ENCODE measurements at regions not wholly inside any gene's neighbourhood (a gene's known extent, or its start where the extent isn't known, plus 50 kb on each side); places are given as distances from the start of the nearest gene placed in this dataset.

GRCh38 chr5:116930616-116931015, 356.0 kb upstream of the SEMA6A start:
- no peak overlapping the region for H3K4me3 Mint-ChIP-seq (ENCODE audit: low read depth, unreplicated experiment)
- no peak for DNase-seq
- intact Hi-C loops (cut with micrococcal nuclease; ENCODE audit: unreplicated experiment): no loop called here
- no peaks in the 10 kb centered on the region for H3K9me3 Mint-ChIP-seq (ENCODE audit: low read depth, unreplicated experiment)
- no peak overlapping the region for H3K27ac Mint-ChIP-seq (ENCODE audit: unreplicated experiment)
- no TSS peak for BruUV-seq (replicated peaks)
- CTCF ChIA-PET: no interaction called here
- no peaks in the 10 kb centered on the region for H3K36me3 Mint-ChIP-seq (ENCODE audit: insufficient read depth, unreplicated experiment)
- no peaks in the 10 kb centered on the region for H3K4me1 Mint-ChIP-seq (ENCODE audit: low read depth, unreplicated experiment)
- no peaks in the 10 kb centered on the region for H3K27me3 Mint-ChIP-seq (ENCODE audit: unreplicated experiment)
- TF ChIP-seq, protein P1, sequence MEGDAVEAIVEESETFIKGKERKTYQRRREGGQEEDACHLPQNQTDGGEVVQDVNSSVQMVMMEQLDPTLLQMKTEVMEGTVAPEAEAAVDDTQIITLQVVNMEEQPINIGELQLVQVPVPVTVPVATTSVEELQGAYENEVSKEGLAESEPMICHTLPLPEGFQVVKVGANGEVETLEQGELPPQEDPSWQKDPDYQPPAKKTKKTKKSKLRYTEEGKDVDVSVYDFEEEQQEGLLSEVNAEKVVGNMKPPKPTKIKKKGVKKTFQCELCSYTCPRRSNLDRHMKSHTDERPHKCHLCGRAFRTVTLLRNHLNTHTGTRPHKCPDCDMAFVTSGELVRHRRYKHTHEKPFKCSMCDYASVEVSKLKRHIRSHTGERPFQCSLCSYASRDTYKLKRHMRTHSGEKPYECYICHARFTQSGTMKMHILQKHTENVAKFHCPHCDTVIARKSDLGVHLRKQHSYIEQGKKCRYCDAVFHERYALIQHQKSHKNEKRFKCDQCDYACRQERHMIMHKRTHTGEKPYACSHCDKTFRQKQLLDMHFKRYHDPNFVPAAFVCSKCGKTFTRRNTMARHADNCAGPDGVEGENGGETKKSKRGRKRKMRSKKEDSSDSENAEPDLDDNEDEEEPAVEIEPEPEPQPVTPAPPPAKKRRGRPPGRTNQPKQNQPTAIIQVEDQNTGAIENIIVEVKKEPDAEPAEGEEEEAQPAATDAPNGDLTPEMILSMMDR (IDR thresholded peaks at IDR 0.05; ENCODE audit: unreplicated experiment): no peak

DNA sequence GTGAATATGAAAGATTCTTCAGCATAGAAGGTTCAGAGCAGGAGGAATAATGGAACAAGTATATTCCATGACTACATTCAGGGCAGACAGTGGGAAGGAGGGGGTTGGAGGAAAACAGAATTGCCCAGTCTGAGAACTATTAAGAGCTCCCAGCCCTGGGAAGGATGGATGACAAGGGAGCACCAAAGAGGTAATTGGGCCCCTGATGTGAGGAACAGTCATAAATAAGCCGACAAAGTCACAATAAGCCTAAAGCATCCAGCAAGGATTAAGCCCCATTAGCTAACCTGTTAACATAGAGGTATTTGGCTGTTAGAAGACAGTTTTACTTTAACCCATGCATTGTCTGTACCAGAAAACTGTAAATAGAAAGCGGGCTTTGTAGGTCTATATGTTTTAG, 348.7 kb upstream of the SEMA6A start:
- intact Hi-C loops (cut with micrococcal nuclease; ENCODE audit: unreplicated experiment): no loop called here
- CTCF ChIA-PET: interaction anchor here (0.7 kb wide), 1 partner anchor 492 kb away, joined by 3 read pairs; no protein-coding TSS in a partner anchor

GRCh38 chr5:116922532-116922931, 347.9 kb upstream of the SEMA6A start:
- intact Hi-C loops (cut with micrococcal nuclease; ENCODE audit: unreplicated experiment): no loop called here
- CTCF ChIA-PET: interaction anchor here (0.7 kb wide), 1 partner anchor 1383 kb away, joined by 3 read pairs; no protein-coding TSS in a partner anchor
- Mint-ChIP-seq H3K27me3 (ENCODE audit: unreplicated experiment) (no peaks in the 10 kb centered on the region), H3K9me3 (ENCODE audit: low read depth, unreplicated experiment) (no peaks in the 10 kb centered on the region), H3K27ac (ENCODE audit: unreplicated experiment) (no peak overlapping the region), H3K4me1 (ENCODE audit: low read depth, unreplicated experiment) (no peaks in the 10 kb centered on the region), H3K4me3 (ENCODE audit: low read depth, unreplicated experiment) (no peak overlapping the region), H3K36me3 (ENCODE audit: insufficient read depth, unreplicated experiment) (no peaks in the 10 kb centered on the region)
- no peak for DNase-seq
- no TSS peak for BruUV-seq (replicated peaks)
- TF ChIP-seq, protein P1 (IDR thresholded peaks at IDR 0.05; ENCODE audit: unreplicated experiment): no peak

More for the DNA sequence above, 348.7 kb upstream of the SEMA6A start:
- Mint-ChIP-seq H3K27me3 (ENCODE audit: unreplicated experiment) (no peaks in the 10 kb centered on the region), H3K4me1 (ENCODE audit: low read depth, unreplicated experiment) (no peaks in the 10 kb centered on the region), H3K27ac (ENCODE audit: unreplicated experiment) (no peak overlapping the region), H3K36me3 (ENCODE audit: insufficient read depth, unreplicated experiment) (no peaks in the 10 kb centered on the region), H3K4me3 (ENCODE audit: low read depth, unreplicated experiment) (no peak overlapping the region), H3K9me3 (ENCODE audit: low read depth, unreplicated experiment) (no peaks in the 10 kb centered on the region)
- BruUV-seq (replicated peaks): no TSS peak
- DNase-seq: no peak
- TF ChIP-seq, protein P1 (IDR thresholded peaks at IDR 0.05; ENCODE audit: unreplicated experiment): no peak

- H3K4me1 Mint-ChIP-seq (ENCODE audit: low read depth, unreplicated experiment): peaks cover 2% of the 10 kb centered on the region
- BruUV-seq (replicated peaks): no TSS peak
- H3K36me3 Mint-ChIP-seq (ENCODE audit: insufficient read depth, unreplicated experiment): no peaks in the 10 kb centered on the region
- H3K4me3 Mint-ChIP-seq (ENCODE audit: low read depth, unreplicated experiment): no peak overlapping the region
- no peak for DNase-seq
- no peak overlapping the region for H3K27ac Mint-ChIP-seq (ENCODE audit: unreplicated experiment)
- CTCF ChIA-PET: no interaction called here
- no peaks in the 10 kb centered on the region for H3K27me3 Mint-ChIP-seq (ENCODE audit: unreplicated experiment)
- H3K9me3 Mint-ChIP-seq (ENCODE audit: low read depth, unreplicated experiment): no peaks in the 10 kb centered on the region
- TF ChIP-seq, protein P1 (IDR thresholded peaks at IDR 0.05; ENCODE audit: unreplicated experiment): no peak
- intact Hi-C loops (cut with micrococcal nuclease; ENCODE audit: unreplicated experiment): no loop called here
Measured at GRCh38 chr5:116914869-116915504, 340.4 kb upstream of the SEMA6A start.
